GM20000 (cell line): ENCODE measurements at regions not wholly inside any gene's neighbourhood (a gene's known extent, or its start where the extent isn't known, plus 50 kb on each side); places are given as distances from the start of the nearest gene placed in this dataset.
"Not testable (repeated sequence)": the region's sequence is repeated elsewhere in the genome, so short reads cannot be mapped to it uniquely, and the experiment has no call there.

Experiments
- DNase-seq: peaks from one replicate; pipeline ENCODE4 v3.0.0; 2012; ENCODE audit warnings: low spot score
- CTCF ChIP-seq: IDR thresholded peaks from 2 replicates; pipeline ENCODE4 v1.5.1; 2012; ENCODE audit warnings: mild to moderate bottlenecking, control low read depth; ENCODE audit errors: extremely low read depth, missing control alignments

- no peak for TF ChIP-seq CTCF
- no peak for DNase-seq
These were observed 156.4 kb upstream of the PLXNC1 start for GRCh38 chr12:93991829-93992461.

- TF ChIP-seq CTCF: no peak
- DNase-seq: no peak
These were observed 153.7 kb upstream of the PLXNC1 start for GRCh38 chr12:93994721-93995120.

- TF ChIP-seq CTCF: no peak
- DNase-seq: no peak
These were observed 152.1 kb upstream of the PLXNC1 start for GRCh38 chr12:93996321-93996720.

GRCh38 chr12:94001691-94002090 lies 146.7 kb upstream of the PLXNC1 start:
- no peak for DNase-seq
- no peak for TF ChIP-seq CTCF

GRCh38 chr12:94002925-94003324 lies 145.5 kb upstream of the PLXNC1 start:
- DNase-seq: not testable (repeated sequence)

GRCh38 chr12:94007833-94008232 lies 140.5 kb upstream of the PLXNC1 start:
- not testable (repeated sequence) for DNase-seq

- DNase-seq: no peak
- no peak for TF ChIP-seq CTCF
These were observed 138.1 kb upstream of the PLXNC1 start for GRCh38 chr12:94010307-94010706.

GRCh38 chr12:94012071-94012470 lies 136.3 kb upstream of the PLXNC1 start:
- DNase-seq: no peak
- no peak for TF ChIP-seq CTCF

GRCh38 chr12:94012590-94012989 lies 135.8 kb upstream of the PLXNC1 start:
- no peak for TF ChIP-seq CTCF
- DNase-seq: no peak

GRCh38 chr12:94017247-94017646 lies 131.1 kb upstream of the PLXNC1 start:
- not testable (repeated sequence) for DNase-seq
